SK-N-SH (cell line): ENCODE measurements at regions not wholly inside any gene's neighbourhood (a gene's known extent, or its start where the extent isn't known, plus 50 kb on each side); places are given as distances from the start of the nearest gene placed in this dataset.

Experiments used
- CTCF ChIA-PET: fragments of 300-600, 350-600 bp; formaldehyde crosslinking; extraction: SDS; loops from one replicate; lab custom pipeline; 2021; lab: Yijun Ruan, JAX
- POLR2A ChIA-PET: fragments of 350-600 bp; sonication (Branson Sonifier 250); formaldehyde crosslinking; extraction: SDS; loops from one replicate; lab custom pipeline; 2020; ENCODE audit warnings: antibody characterized with exemption, inconsistent platforms; lab: Yijun Ruan, JAX
- DNase-seq: peaks from one replicate; pipeline ENCODE4 v3.0.0; 2012
- H2AFZ ChIP-seq: fragments of 200-600 bp; sonication (generic); 2 replicates; pipeline ENCODE4 v1.8.1; 2016; ENCODE audit warnings: antibody characterized with exemption, mild to moderate bottlenecking, low read depth
- H3F3A ChIP-seq: fragments of 200-600 bp; sonication (generic); replicated peaks from 2 replicates; pipeline ENCODE3; 2016; ENCODE audit warnings: antibody characterized with exemption, mild to moderate bottlenecking; ENCODE audit not compliant: insufficient read depth
- H3K27ac ChIP-seq, 2 experiments: fragments of 200-500 bp in 1 of 2; fragments of 200-600 bp in 1 of 2; sonication (Bioruptor generic) in 1 of 2; sonication (generic), shearing (Covaris generic) in 1 of 2; 2 replicates each; pipeline versions ENCODE4 v1.5.1 to v1.6.1; 2014 to 2016; ENCODE audit warnings: low read depth in 2 of 2, inconsistent platforms in 1 of 2, low read length in 1 of 2, mild to moderate bottlenecking in 1 of 2, mixed read lengths in 1 of 2
- H3K27me3 ChIP-seq: fragments of 200-600 bp; sonication (generic), shearing (Covaris generic); 2 replicates; pipeline ENCODE4 v1.6.1; 2016; ENCODE audit warnings: mixed run types; ENCODE audit not compliant: insufficient read depth
- H3K36me3 ChIP-seq, 2 experiments: fragments of 200-500 bp in 1 of 2; fragments of 200-600 bp in 1 of 2; sonication (Bioruptor generic) in 1 of 2; sonication (generic) in 1 of 2; replicated peaks in 1 of 2; 2 replicates each; pipeline versions ENCODE3 to v1.5.1; 2014 to 2016; ENCODE audit warnings: low read length in 1 of 2, mild to moderate bottlenecking in 1 of 2; ENCODE audit not compliant: insufficient read depth in 2 of 2, control insufficient read depth in 1 of 2
- H3K4me1 ChIP-seq, 2 experiments: fragments of 200-500 bp in 1 of 2; fragments of 200-600 bp in 1 of 2; sonication (Bioruptor generic) in 1 of 2; sonication (generic), shearing (Covaris generic) in 1 of 2; 2 replicates each; pipeline versions ENCODE4 v1.5.1 to v1.6.1; 2014 to 2016; ENCODE audit warnings: low read depth in 1 of 2, low read length in 1 of 2, mixed run types in 1 of 2; ENCODE audit not compliant: insufficient read depth in 2 of 2, control insufficient read depth in 1 of 2
- H3K4me2 ChIP-seq: fragments of 200-600 bp; sonication (generic), shearing (Covaris generic); 2 replicates; pipeline ENCODE4 v1.6.1; 2017; ENCODE audit warnings: mixed run types
- H3K4me3 ChIP-seq, 2 experiments: fragments of 200-500 bp in 1 of 2; fragments of 200-600 bp in 1 of 2; sonication (Bioruptor generic) in 1 of 2; sonication (generic), shearing (Covaris generic) in 1 of 2; 2 replicates each; pipeline versions ENCODE4 v1.5.1 to v1.8.1; 2014 to 2016; ENCODE audit warnings: low read depth in 2 of 2, inconsistent platforms in 1 of 2, low read length in 1 of 2, mild to moderate bottlenecking in 1 of 2, mixed read lengths in 1 of 2, moderate library complexity in 1 of 2
- H3K79me2 ChIP-seq: fragments of 200-600 bp; sonication (generic); 2 replicates; pipeline ENCODE4 v1.8.1; 2017; ENCODE audit warnings: mild to moderate bottlenecking; ENCODE audit not compliant: insufficient read depth
- H3K9ac ChIP-seq: fragments of 200-600 bp; sonication (generic); 2 replicates; pipeline ENCODE4 v1.6.1; 2017; ENCODE audit warnings: mixed run types
- H3K9me2 ChIP-seq: fragments of 200-600 bp; sonication (generic); 2 replicates; pipeline ENCODE4 v1.6.1; 2017; ENCODE audit warnings: mixed run types
- H3K9me3 ChIP-seq: fragments of 200-600 bp; sonication (generic); 2 replicates; pipeline ENCODE4 v1.6.1; 2017; ENCODE audit warnings: mixed run types, mild to moderate bottlenecking, moderate library complexity
- H4K20me1 ChIP-seq: fragments of 200-600 bp; sonication (generic); 2 replicates; pipeline ENCODE4 v1.6.1; 2017; ENCODE audit warnings: mild to moderate bottlenecking, mixed run types; ENCODE audit not compliant: insufficient read depth
- ELF1 ChIP-seq: IDR thresholded peaks from 2 replicates; pipeline ENCODE4 v1.4.0; 2012
- EP300 ChIP-seq, 2 experiments: IDR thresholded peaks; 2 replicates each; pipeline versions ENCODE4 v1.4.0 to v1.6.1; 2012; ENCODE audit warnings: borderline replicate concordance in 1 of 2, low read depth in 1 of 2, low read length in 1 of 2
- FOXJ3 ChIP-seq: sonication (generic); formaldehyde crosslinking; IDR thresholded peaks from 2 replicates; pipeline ENCODE4 v1.5.1; 2020; ENCODE audit warnings: mild to moderate bottlenecking, missing genetic modification reagents
- FOXM1 ChIP-seq: IDR thresholded peaks from 2 replicates; pipeline ENCODE4 v1.4.0; 2012; ENCODE audit warnings: low read depth, mild to moderate bottlenecking
- GABPA ChIP-seq: IDR thresholded peaks from 2 replicates; pipeline ENCODE4 v1.4.0; 2012; ENCODE audit warnings: low read depth, mild to moderate bottlenecking
- GATA2 ChIP-seq: sonication (generic); formaldehyde crosslinking; IDR thresholded peaks from 2 replicates; pipeline ENCODE4 v1.5.0; 2020; ENCODE audit warnings: mild to moderate bottlenecking, missing genetic modification reagents
- MXI1 ChIP-seq: IDR thresholded peaks from 2 replicates; pipeline ENCODE4 v1.6.1; 2012; ENCODE audit warnings: mild to moderate bottlenecking, low read depth, low read length, improper control_type of control experiment
- NRF1 ChIP-seq: IDR thresholded peaks from 2 replicates; pipeline ENCODE4 v1.6.1; 2012; ENCODE audit warnings: low read depth, mild to moderate bottlenecking, low read length
- POLR2AphosphoS5 ChIP-seq: IDR thresholded peaks from 2 replicates; pipeline ENCODE4 v1.6.1; 2012; ENCODE audit warnings: low read depth, low read length
- RAD21 ChIP-seq: IDR thresholded peaks from 2 replicates; pipeline ENCODE4 v1.6.1; 2012; ENCODE audit warnings: mild to moderate bottlenecking, low read length
- RFX5 ChIP-seq: IDR thresholded peaks from 2 replicates; pipeline ENCODE4 v1.6.1; 2012; ENCODE audit warnings: mild to moderate bottlenecking, improper control_type of control experiment, low read length
- RXRA ChIP-seq: IDR thresholded peaks from 2 replicates; pipeline ENCODE4 v1.4.0; 2012; ENCODE audit warnings: low read depth, mild to moderate bottlenecking, borderline replicate concordance
- SIN3A ChIP-seq: IDR thresholded peaks from 2 replicates; pipeline ENCODE4 v1.6.1; 2012; ENCODE audit warnings: low read depth, mild to moderate bottlenecking, low read length, moderate library complexity, borderline replicate concordance
- SMC3 ChIP-seq: IDR thresholded peaks from 2 replicates; pipeline ENCODE4 v1.6.1; 2012; ENCODE audit warnings: low read depth, low read length, improper control_type of control experiment
- TAF1 ChIP-seq: IDR thresholded peaks from 2 replicates; pipeline ENCODE4 v1.6.1; 2012; ENCODE audit warnings: low read depth, mild to moderate bottlenecking, low read length, moderate library complexity, borderline replicate concordance
- TCF12 ChIP-seq: IDR thresholded peaks from 2 replicates; pipeline ENCODE4 v1.4.0; 2012
- TEAD4 ChIP-seq: IDR thresholded peaks from 2 replicates; pipeline ENCODE4 v1.4.0; 2012; ENCODE audit warnings: mild to moderate bottlenecking, borderline replicate concordance; ENCODE audit not compliant: insufficient read depth
- YY1 ChIP-seq: IDR thresholded peaks from 2 replicates; pipeline ENCODE4 v1.4.0; 2012; ENCODE audit warnings: low read depth, mild to moderate bottlenecking
- WGBS: methylation state at CpG from one replicate; pipeline ENCODE4 v1.1.6; 2017; ENCODE audit warnings: low lambda C conversion rate; 5-methylcytosine and 5-hydroxymethylcytosine counted together
- TF ChIP-seq, protein P1 (sequence below): IDR thresholded peaks from 2 replicates; pipeline ENCODE4; 2012
- TF ChIP-seq, protein P2 (sequence below): IDR thresholded peaks from 2 replicates; pipeline ENCODE4 v1.4.0; 2012; ENCODE audit warnings: low read depth

DNA sequence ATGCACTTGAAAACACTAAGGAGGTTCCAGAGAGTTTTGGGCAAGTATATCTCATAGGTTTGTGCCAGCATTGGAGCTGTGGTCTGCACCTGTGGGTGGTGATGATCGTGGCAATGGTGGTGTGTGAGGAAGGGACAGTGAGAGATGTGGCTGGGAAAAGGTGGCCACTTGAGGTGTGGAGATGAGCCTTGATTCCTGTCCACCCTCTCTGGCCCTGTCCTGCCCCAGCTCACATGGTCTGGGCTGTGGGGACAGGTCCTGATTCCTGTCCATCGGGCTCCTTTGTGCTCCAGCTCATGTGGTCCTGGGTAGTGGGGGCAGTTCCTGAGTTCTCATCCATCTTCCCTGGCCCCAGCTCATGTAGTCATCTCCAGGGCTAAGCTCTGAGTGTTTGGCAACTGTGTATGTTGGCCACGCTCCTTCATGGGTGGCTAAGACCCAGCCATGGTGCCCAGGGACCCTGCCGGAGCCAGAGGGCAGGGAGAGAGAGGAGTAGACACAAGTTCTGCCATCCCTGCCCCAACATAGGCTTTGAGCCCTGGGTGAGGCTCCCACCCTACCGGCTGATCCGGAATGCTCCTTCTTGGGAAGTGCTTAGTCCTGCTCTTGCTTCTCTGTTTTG is 294.4 kb upstream of the HDAC4 start:
- Histone ChIP-seq H3K36me3 (no peaks in the 10 kb centered on the region), H3K9ac (no peak overlapping the region), H3K4me3 (no peak overlapping the region), H2AFZ (no peak overlapping the region), H3K4me1 (no peaks in the 10 kb centered on the region; a peak in 1 of 4 replicates), H3K79me2 (no peaks in the 10 kb centered on the region), H3F3A (no peaks in the 10 kb centered on the region), H3K9me3 (peaks cover 3% of the 10 kb centered on the region; the same call in 1 of the 2 replicates), H3K27ac (no peak overlapping the region), H3K27me3 (no peaks in the 10 kb centered on the region), H3K4me2 (no peak overlapping the region), H4K20me1 (no peaks in the 10 kb centered on the region), H3K9me2 (no peaks in the 10 kb centered on the region)
- CTCF ChIA-PET = interaction anchor here (0.7 kb wide), 1 partner anchor 12 kb away, joined by 3 read pairs; no protein-coding TSS in a partner anchor
- 27% methylated on average over 5 of the region's 6 CpGs for WGBS
- POLR2A ChIA-PET = no interaction called here
- TF ChIP-seq GABPA (no peak), MXI1 (no peak), SIN3A (no peak), TAF1 (no peak), TCF12 (no peak), FOXJ3 (CRISPR knock-in tag) (no peak)
- DNase-seq = no peak

DNA sequence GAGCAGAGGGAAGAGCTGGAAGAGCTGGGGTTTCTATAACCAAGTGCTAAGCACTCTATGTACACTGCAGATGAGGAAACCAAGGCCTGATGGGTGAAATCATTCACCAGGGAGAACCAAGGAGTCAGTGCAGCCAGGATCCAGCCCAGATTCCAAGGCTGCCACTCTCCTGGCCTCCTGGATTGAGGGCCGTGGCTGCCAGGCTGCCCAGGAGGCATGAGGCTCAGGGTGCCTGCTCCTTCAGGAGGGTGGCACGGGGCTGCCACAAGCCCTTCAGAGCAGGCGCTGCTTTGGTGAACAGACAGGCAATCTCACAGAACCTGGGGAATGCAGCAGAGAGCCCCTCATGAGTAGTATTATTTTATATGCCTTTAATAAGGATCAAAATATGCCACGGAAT is 293.7 kb upstream of the HDAC4 start:
- TF ChIP-seq SMC3 (no peak), GABPA (no peak), RAD21 (no peak), EP300 (IDR thresholded peaks at IDR 0.05; ENCODE audit: borderline replicate concordance in 1 of 2, low read depth in 1 of 2, low read length in 1 of 2) (no peak), TCF12 (no peak), TEAD4 (no peak), FOXJ3 (CRISPR knock-in tag) (no peak), NRF1 (no peak), SIN3A (no peak), FOXM1 (no peak), ELF1 (no peak), POLR2AphosphoS5 (no peak), RFX5 (no peak), RXRA (no peak), GATA2 (no peak), MXI1 (no peak), YY1 (no peak)
- TF ChIP-seq, protein P1, sequence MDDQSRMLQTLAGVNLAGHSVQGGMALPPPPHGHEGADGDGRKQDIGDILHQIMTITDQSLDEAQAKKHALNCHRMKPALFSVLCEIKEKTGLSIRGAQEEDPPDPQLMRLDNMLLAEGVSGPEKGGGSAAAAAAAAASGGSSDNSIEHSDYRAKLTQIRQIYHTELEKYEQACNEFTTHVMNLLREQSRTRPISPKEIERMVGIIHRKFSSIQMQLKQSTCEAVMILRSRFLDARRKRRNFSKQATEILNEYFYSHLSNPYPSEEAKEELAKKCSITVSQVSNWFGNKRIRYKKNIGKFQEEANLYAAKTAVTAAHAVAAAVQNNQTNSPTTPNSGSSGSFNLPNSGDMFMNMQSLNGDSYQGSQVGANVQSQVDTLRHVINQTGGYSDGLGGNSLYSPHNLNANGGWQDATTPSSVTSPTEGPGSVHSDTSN = no peak
- TF ChIP-seq, protein P2, sequence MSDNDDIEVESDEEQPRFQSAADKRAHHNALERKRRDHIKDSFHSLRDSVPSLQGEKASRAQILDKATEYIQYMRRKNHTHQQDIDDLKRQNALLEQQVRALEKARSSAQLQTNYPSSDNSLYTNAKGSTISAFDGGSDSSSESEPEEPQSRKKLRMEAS = no peak
- Histone ChIP-seq H3K9ac (no peak overlapping the region), H3K9me3 (no peaks in the 10 kb centered on the region), H3K27me3 (no peaks in the 10 kb centered on the region), H3K4me2 (no peak overlapping the region), H4K20me1 (no peaks in the 10 kb centered on the region), H3K4me3 (no peak overlapping the region), H3K9me2 (no peaks in the 10 kb centered on the region), H2AFZ (no peak overlapping the region), H3K36me3 (no peaks in the 10 kb centered on the region), H3K4me1 (no peaks in the 10 kb centered on the region; a peak in 1 of 4 replicates), H3K79me2 (no peaks in the 10 kb centered on the region), H3K27ac (no peak overlapping the region), H3F3A (no peaks in the 10 kb centered on the region)
- CTCF ChIA-PET = no interaction called here
- POLR2A ChIA-PET = no interaction called here
- DNase-seq = no peak
- WGBS = 37% methylated on average over 2 of the region's 4 CpGs
